NB4 (cell line): ENCODE measurements at regions not wholly inside any gene's neighbourhood (a gene's known extent, or its start where the extent isn't known, plus 50 kb on each side); places are given as distances from the start of the nearest gene placed in this dataset.

Source experiments
- DNase-seq: peaks from one replicate; pipeline ENCODE4 v3.0.0; 2010; ENCODE audit warnings: low read depth
- H3K4me3 ChIP-seq: one replicate; pipeline ENCODE4 v1.5.1; 2011; ENCODE audit warnings: mild to moderate bottlenecking, low read depth, low read length, moderate library complexity
- MYC ChIP-seq: IDR thresholded peaks from 2 replicates; pipeline ENCODE4 v1.6.1; 2011; ENCODE audit warnings: low read depth, low read length
- POLR2A ChIP-seq: IDR thresholded peaks from 2 replicates; pipeline ENCODE4 v1.6.1; 2011; ENCODE audit warnings: mild to moderate bottlenecking; ENCODE audit not compliant: insufficient read length; ENCODE audit errors: extremely low read depth
- TF ChIP-seq, protein P1 (sequence below): IDR thresholded peaks from 2 replicates; pipeline ENCODE4 v1.6.1; 2011; ENCODE audit warnings: low read depth, low read length
- TF ChIP-seq, protein P2 (sequence below): IDR thresholded peaks from one replicate; pipeline ENCODE4 v1.5.1; 2012; ENCODE audit warnings: low read depth, low read length

DNA sequence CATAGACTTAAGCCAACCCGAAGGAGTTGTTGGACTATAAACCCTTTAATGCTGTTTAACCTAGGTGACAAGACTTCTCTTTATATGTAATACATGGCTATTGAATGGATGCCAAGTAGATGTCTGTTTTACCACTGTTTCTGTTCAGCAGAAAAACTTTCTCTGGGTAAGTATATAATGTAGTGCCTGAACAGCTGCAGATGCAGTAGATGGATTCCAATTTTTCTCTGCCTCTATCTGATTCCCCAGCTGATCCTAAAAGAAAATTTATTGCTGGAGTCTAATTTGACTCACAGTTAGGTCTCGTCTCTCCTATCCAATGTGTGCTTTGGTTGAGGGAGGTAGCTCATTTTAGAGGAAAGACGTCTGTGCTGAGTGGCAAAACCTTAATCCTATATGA is 256.5 kb upstream of the CBLB start:
- no peak for DNase-seq
- H3K4me3 ChIP-seq, result no peak overlapping the region
- TF ChIP-seq, protein P1, sequence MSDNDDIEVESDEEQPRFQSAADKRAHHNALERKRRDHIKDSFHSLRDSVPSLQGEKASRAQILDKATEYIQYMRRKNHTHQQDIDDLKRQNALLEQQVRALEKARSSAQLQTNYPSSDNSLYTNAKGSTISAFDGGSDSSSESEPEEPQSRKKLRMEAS, result no peak
- TF ChIP-seq MYC (no peak), POLR2A (no peak)
- TF ChIP-seq, protein P2, sequence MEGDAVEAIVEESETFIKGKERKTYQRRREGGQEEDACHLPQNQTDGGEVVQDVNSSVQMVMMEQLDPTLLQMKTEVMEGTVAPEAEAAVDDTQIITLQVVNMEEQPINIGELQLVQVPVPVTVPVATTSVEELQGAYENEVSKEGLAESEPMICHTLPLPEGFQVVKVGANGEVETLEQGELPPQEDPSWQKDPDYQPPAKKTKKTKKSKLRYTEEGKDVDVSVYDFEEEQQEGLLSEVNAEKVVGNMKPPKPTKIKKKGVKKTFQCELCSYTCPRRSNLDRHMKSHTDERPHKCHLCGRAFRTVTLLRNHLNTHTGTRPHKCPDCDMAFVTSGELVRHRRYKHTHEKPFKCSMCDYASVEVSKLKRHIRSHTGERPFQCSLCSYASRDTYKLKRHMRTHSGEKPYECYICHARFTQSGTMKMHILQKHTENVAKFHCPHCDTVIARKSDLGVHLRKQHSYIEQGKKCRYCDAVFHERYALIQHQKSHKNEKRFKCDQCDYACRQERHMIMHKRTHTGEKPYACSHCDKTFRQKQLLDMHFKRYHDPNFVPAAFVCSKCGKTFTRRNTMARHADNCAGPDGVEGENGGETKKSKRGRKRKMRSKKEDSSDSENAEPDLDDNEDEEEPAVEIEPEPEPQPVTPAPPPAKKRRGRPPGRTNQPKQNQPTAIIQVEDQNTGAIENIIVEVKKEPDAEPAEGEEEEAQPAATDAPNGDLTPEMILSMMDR, result no peak

DNA sequence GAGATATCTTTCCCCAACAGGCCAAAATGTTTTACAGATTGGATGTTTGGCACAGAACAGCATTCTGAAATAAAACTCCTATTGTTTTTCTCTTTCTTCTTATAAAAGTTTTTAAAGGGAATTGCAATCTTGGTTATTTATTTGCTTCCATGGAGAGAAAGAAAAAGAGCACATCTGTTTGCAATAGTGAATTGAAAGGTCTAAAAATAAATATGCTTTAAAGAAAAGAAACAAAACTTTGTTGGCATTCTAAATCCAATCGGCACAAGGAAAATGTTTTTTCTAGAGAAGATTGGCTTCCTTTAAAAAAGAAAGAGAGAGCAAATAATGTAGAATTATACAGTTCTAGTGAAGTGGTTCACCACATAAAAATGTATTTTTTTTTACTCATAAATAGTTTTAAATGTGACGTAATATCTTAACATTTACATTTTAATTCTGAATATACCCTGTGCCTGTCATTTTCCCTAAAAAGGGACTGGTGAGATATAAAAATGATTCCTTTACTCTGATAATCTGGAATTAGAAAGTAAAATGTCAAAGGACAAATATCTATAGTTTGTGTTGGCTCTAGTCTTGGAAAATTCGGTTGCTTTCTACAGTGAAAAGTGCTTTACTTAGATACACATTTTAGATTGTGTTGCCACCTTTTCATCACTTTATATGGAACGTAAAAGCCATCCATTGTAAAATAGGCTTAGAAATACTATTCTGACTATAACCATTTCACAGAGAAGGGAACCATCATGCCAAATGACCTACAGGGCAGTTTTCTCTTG is 257.4 kb upstream of the CBLB start:
- no peak for DNase-seq
- no peak overlapping the region for H3K4me3 ChIP-seq
- no peak for TF ChIP-seq POLR2A
- TF ChIP-seq MYC, result no peak
- TF ChIP-seq, protein P2, result no peak
- TF ChIP-seq, protein P1, result no peak

DNA sequence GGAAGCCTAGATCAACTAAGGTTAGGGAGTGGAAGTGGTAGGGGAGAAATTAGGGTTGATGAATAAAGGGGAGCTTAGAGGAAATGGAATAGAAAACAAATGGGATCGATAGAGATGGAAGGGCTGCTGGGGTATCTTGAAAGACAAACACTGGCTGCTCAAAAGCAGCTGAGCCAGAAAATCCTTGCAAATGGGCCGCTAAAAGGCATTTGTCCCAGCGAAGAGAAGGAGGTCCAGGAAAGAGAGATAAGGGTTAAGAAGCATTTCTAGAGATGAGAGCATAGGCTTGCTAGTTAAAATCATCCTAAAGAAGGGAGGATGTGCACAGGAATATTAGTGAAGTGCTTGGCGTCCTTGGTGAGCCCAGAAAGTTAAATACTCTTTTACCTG is 258.0 kb upstream of the CBLB start:
- TF ChIP-seq MYC (no peak), POLR2A (no peak)
- TF ChIP-seq, protein P2, result no peak
- TF ChIP-seq, protein P1, result no peak
- no peak for DNase-seq
- H3K4me3 ChIP-seq, result no peak overlapping the region

DNA sequence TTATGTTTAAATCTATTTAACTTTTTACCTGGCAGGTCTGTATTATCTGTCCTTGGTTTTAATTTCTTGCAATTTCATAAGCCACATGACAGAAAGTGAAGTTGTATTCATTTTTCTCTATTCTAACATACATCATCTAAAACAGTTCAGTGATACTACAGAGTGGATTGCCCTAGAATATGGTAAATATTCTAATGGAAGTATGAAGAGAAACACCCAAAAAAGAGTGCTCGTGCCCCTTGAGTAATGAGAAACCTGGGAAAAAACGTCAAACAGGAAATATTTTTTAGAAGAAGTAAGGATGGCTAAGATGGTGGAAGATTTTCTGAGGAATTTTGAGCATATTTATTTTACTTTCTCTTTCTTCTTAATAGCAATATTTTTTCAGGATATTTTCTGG is 261.1 kb upstream of the CBLB start:
- no peak for DNase-seq

DNA sequence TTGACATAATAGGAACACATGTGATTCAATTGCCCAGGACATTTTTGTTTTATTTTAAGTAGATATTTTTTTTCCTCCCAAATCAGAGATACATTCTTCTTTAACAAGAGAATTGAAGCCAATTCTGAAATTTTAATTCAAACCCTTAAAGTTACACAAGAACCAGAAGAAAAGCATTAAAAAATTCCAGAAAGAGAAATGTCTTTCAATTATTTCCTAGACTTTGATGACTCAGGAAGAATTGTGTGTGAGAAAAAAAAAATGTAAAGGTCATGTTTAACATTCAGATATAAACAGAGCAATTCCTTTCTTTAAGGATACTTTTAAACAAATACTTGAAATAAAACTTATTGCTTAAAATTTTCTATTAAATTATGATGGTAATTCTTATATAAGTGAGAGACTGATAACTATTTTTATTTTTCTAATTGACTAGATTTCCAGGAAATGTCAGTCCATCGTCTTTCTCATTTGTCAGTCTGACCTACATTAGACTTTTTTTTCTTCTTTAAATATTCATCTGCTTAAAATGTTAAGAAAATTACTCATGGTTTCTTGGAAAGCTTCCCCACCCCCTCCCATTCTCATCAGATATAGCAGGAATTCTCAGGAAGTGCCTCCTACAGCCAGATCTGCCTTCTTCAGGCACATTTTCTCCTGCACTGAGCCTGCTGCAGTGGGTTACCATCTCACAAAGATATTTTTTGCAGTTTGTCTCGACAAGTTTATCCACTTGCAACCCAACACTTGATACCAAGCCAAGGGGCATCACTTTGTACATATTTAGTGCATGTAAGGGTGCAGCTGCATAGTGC is 261.8 kb upstream of the CBLB start:
- TF ChIP-seq, protein P1, result no peak
- TF ChIP-seq, protein P2, result no peak
- TF ChIP-seq POLR2A (no peak), MYC (no peak)
- H3K4me3 ChIP-seq, result no peak overlapping the region
- no peak for DNase-seq

More for the DNA sequence above, 261.1 kb upstream of the CBLB start:
- no peak overlapping the region for H3K4me3 ChIP-seq
- TF ChIP-seq POLR2A, result no peak
- TF ChIP-seq MYC, result no peak
- TF ChIP-seq, protein P1, result no peak
- TF ChIP-seq, protein P2, result no peak
